ENCODE measurements at regions not wholly inside any gene's neighbourhood (a gene's known extent, or its start where the extent isn't known, plus 50 kb on each side); places are given as distances from the start of the nearest gene placed in this dataset.

DNA sequence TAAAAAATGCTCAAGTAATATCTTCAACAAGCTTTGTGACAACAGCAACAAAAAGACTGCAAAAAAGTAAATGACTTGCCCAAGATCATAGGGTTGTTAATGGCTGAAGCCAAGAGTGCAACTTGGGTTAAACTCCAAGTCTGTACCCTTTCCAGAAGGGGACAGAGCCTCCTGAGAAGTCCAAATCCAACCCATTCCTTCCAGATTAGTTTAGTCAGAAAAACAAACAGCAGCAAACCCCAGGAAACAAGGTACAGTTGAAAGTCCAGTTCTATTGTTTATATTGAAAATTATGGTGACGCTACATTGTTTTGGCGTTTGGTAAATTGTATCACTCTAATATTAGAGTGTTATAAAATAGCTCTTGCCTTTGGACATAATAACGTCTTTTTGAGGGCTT lies 239.9 kb downstream of the SPTSSA start:
- TF ChIP-seq, protein P1, sequence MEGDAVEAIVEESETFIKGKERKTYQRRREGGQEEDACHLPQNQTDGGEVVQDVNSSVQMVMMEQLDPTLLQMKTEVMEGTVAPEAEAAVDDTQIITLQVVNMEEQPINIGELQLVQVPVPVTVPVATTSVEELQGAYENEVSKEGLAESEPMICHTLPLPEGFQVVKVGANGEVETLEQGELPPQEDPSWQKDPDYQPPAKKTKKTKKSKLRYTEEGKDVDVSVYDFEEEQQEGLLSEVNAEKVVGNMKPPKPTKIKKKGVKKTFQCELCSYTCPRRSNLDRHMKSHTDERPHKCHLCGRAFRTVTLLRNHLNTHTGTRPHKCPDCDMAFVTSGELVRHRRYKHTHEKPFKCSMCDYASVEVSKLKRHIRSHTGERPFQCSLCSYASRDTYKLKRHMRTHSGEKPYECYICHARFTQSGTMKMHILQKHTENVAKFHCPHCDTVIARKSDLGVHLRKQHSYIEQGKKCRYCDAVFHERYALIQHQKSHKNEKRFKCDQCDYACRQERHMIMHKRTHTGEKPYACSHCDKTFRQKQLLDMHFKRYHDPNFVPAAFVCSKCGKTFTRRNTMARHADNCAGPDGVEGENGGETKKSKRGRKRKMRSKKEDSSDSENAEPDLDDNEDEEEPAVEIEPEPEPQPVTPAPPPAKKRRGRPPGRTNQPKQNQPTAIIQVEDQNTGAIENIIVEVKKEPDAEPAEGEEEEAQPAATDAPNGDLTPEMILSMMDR (IDR thresholded peaks at IDR 0.05; ENCODE audit: low read depth, low read length), result no peak
- no peak for TF ChIP-seq EZH2phosphoT487 (IDR thresholded peaks at IDR 0.05; ENCODE audit: low read depth)

Data from OCI-LY3 (cell line).